NCI-H2029 treated with DMSO at 0.1 percent for 48 hours (cell line): ENCODE measurements at regions not wholly inside any gene's neighbourhood (a gene's known extent, or its start where the extent isn't known, plus 50 kb on each side); places are given as distances from the start of the nearest gene placed in this dataset.

Experiments
- DNase-seq: peaks from one replicate; lab custom pipeline; 2025; lab: John Stamatoyannopoulos, UW

DNA sequence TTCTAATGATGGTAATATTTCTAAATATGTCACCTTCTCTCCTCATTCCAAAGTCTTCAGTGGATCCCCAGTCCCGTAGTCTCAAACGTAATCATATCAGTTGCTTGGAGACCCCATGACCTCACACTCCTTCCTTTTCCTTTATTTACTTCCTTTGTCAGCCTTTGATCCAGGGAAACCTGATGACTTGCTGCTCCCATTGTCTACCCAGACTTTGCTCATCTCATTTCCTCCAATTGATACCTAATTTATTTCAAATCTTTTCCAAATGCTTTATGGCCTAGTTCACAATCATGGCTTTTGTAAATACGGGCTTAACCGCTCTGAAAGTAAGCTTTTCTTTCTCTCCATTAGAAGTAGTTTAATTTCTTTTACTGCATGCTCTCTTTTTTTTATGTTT is 402.4 kb upstream of the CYRIA start:
- DNase-seq: no peak

DNA sequence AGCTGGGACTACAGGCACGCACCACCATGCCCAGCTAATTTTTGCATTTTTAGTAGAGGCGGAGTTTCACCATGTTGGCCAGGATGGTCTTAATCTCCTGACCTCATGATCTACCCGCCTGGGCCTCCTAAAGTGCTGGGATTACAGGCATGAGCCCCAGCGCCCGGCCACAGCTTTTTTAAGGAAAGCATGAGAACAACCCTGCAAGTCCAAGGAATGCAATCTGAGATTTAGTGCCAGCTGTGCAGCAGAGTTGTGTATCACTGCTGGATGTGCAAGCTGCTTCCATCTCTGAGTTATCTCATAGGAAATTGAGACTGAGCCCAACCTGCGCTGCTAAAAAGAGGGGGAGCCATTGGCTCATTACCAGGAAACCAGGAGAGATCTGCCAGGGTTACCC is 399.9 kb upstream of the CYRIA start:
- DNase-seq: no peak

DNA sequence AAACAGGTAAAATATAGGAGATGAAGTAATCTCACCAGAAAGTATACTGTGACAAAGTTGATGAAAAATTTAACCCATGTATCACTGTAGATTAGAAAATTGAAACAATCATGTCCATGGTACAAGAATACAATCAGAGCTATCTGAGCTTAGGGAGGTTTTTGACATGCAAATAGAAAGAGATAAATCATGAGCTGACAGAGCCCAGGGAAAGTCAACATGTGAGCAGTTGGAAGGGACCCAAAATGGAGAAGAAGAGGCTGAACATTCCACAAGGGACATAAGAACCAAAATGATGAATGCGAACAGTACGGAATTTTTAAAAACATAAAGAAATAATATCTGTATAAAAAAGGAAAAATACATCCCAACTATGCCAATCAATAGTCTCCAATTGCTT is 395.4 kb upstream of the CYRIA start:
- no peak for DNase-seq

DNA sequence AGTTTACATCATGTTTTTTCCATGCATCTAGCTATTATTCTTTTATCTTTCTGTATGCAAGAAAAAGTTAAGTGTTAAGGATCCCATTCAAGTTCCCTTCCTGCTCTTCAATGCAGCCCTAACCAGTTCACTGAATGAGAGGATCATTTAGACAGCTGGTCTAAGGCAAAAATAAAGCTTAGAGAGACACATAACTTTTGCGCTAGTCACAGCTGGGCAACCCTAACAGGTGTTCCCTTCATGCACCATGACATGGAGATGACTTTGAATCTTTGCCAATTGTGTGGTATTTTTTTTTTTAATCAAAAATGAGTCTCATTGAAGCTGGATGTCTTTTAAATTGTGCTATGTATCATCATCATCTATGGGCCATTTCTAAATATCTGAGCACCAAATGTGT is 393.8 kb upstream of the CYRIA start:
- no peak for DNase-seq

DNA sequence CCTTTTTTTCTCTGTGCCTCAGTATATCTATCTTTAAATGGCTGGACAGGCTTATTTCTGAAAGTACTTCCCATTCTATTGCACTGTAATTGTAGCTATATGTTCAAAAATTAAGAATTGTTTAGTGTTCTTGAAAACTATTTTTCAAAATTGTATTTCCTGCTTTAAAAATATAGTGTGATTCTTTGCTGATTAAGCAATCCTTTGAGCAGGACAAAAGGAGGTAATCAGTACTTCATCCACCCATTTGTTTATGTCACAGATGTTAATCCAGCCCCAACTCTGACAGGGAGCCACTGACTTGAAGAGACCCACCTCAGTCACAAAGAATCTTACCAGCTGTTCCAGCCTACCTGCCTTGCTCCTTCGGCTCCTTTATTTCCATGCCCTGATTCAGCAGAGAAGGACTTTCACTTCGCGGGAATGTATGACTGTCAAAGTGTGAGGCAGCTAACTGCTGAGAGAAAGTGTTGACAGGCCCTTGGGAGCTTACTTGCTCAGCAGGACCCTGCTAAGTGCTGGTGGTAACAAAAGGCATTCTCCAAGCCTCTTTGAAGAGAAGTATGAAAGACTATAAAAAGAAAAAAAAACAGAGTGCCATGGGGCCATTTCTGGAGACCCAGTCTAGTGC is 393.3 kb upstream of the CYRIA start:
- no peak for DNase-seq

DNA sequence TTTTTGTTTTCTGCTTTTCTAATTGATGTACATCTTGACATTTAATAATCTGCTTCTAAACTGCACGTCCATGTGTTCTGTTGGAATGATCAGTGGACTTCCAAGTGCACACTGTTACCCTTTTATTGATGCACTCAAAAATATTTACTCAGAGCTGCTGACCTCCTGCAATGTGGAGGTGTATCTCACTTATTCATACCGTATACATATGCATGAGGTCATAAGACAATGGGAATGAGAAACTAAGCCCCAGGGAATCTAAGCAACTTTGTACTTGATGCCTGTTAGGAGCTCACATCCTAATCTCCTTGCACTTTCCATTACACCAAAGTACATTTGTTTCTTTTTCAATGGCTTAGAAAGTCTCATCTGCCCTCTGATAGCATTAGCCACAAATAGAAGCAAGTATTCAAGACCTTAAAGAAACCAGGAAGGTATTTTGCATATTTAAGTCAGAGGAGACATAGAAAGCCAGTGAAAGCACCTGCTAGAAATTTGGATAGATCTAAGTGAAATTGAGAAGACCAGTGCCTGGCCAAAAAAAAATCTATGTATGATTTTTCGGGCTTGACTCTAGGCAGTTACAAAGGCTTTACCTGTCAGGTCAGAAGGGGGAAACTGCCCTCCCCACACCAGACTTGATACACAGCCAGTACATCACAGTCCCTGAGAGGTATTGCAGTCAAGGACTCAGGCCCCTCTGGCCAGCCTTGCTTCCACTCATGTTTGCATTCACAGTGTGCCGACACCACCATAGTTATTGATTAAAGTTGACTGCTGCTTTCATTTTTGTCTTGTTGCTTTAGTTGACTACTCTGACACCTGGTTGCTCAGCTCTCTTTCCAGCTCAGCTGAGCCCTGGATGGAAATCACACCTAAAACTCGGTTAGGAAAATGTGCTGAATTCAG is 391.7 kb upstream of the CYRIA start:
- no peak for DNase-seq

DNA sequence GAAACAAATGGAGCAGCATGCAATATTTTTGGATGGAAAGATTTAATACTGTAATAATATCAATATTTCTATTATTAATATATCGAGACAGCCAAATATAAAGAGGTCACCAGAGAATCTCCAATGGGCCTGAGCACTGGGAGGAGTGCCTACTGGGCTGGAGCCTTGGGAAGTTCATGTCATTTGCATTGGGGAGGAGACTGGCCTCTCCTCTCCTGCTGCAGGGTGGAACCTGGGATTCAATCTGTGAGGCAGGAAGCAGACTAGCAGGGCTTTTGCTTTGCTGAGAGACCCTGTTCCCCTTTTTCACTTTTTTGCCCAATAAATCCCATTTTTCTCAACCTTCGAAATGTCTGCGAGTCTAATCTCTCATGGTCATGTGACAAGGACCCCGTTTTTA is 390.6 kb upstream of the CYRIA start:
- no peak for DNase-seq

DNA sequence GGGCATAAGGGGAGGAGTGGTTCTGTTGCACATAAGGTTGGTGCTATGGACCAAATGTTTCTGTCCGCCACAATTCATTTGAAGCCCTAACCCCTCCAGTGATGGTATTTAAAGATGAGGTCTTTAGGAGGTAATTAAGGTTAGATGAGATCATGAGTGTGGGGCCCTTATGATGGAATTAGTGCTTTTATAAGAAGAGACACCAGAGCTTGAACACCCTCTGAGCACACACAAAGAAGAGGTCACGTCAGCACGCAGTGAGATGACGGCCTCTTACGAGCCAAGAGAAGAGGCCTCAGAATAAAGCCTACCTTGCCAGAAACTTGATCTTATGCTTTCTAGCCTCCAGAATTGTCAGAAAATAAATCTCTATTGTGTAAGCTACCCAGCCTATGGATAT is 386.4 kb upstream of the CYRIA start:
- no peak for DNase-seq

DNA sequence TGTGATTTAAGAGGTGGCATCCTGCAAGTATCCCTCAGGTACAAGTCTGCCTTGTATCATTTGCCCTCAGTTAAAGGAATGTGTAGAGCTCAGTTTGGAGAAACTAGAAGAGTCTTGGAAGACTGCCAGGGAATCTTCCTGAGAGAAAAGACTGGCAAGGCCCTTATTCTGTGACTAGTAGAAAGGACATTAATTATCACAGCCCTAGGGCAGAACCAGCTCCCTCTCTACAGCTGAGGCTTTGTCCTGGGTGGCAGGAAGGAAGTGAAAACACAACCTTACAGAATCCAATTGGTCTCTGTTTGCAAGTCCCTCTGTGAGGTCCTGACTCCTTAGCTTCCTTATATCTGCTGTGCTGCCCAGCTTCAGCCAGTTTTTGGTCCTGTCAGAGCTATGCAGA is 385.9 kb upstream of the CYRIA start:
- no peak for DNase-seq

DNA sequence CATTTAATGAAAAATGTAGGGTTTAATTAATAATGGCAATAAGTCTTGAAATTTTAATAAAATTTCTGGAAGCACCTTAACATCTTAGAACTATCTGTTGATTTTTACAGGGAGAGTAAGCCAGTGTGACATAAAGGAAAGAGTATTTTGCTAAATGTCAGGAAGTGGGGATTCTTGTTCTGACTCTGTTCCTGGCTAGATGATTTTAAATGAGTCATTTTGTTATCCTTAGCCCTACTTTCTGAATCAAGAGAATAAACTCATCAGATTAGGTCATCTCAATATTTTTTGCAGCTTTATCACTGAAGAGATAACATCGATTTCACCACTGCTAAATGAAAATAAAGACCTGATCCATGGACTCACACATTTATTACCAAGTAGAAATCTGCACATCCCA is 377.5 kb upstream of the CYRIA start:
- DNase-seq: no peak

DNA sequence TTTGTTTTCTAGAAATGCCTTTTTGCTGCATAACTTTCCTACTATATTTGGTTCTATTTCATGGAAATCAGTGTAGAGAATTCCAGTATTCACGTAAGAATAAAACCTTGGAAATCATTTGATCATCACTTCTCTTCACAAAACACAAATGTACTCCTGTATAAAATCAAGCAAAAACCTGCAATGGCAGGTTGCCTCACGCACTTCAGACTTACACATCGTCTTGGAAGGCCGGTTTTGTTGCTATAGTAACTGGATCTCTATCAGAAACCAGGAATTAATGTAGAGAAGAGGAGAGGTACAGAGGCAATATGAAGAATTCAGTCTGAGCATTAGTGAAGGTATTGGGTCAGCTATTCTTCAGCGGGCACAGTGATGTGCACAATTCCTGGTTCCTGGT is 370.7 kb upstream of the CYRIA start:
- no peak for DNase-seq

DNA sequence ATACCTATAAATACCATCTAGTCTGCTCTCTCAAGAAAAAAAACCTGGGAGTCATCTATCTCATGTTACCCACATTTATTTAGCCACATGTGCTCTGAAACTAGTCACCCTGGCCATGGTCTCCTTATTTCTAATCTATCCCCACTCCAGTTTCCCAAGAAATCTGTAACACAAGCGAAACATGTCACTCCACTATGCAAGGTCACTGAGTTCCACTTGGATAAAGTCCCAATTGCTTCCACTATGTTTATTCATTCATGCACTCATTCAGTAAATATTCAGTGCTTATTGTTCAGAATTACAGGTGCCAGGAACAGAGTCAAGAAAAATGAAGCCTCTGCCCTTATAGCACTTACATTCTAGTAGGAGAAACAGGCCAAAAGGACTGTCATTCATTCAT is 369.4 kb upstream of the CYRIA start:
- no peak for DNase-seq

DNA sequence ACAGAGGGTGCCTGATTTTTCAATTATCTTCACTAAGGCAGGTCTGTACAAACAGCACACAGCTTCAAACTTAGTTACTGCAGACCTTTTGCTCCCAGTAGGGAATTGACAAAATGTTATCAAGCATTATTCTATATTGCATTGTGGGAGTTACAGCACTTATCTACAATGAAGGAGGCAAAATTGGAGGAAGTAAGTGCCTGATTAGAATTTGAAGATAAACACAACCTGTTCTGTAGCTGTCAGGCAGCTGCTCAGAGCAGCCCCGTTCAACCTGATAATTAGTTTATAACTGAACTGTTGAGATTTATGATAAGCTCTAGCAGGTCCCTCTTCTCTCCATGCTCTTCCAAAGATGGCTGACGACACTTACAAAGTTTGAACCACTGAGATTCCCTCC is 364.4 kb upstream of the CYRIA start:
- DNase-seq: no peak

DNA sequence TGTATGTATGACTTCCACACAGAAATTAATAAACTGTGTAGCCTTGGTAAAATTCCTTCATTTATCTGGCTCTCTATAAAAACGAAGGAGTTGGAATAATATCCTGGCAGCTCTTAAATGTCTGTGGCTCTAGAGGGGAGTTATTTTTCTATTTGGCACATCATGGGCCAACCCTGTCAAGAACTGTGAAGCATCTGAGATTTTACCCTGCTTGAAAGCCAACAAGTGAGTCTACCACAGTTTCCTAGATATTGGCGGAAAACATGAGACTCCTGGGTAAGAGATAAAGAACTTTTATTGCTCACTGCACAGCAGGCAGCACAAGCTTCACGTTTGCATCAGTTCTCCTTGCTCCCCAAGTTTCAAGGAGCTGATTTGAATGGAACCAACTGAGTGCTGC is 346.7 kb upstream of the CYRIA start:
- no peak for DNase-seq

DNA sequence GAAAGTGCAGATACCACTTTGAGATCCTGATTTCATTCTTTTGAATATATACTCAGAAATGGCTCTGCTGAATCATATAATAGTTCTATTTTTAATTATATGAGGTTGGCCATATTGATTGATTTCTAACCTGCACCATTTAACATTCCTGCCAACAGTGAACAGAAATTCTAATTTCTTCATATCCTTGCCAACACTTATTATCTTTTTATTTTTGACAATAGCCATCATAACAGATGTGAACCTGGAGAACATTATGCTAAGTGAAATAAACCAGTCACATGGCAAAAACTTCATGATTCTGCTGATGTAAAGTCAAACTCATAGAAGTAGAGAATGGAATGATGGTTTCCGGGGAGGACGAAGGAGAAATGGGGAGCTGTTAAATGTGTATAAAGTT is 344.5 kb upstream of the CYRIA start:
- no peak for DNase-seq

DNA sequence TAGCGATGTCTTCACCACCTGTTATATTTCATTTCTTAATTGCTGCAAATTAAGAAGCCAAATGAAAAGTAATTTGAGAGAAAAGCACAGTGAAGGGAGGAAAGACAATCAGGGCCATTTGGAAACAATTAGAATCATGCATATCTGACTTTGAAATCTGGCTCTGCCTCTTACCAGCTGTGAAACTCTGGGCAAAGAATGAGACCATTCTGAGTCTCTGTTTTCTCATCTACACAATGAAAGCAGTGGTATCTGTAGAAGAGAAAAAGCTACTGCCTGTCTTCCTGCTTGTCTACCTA is 334.5 kb upstream of the CYRIA start:
- no peak for DNase-seq

DNA sequence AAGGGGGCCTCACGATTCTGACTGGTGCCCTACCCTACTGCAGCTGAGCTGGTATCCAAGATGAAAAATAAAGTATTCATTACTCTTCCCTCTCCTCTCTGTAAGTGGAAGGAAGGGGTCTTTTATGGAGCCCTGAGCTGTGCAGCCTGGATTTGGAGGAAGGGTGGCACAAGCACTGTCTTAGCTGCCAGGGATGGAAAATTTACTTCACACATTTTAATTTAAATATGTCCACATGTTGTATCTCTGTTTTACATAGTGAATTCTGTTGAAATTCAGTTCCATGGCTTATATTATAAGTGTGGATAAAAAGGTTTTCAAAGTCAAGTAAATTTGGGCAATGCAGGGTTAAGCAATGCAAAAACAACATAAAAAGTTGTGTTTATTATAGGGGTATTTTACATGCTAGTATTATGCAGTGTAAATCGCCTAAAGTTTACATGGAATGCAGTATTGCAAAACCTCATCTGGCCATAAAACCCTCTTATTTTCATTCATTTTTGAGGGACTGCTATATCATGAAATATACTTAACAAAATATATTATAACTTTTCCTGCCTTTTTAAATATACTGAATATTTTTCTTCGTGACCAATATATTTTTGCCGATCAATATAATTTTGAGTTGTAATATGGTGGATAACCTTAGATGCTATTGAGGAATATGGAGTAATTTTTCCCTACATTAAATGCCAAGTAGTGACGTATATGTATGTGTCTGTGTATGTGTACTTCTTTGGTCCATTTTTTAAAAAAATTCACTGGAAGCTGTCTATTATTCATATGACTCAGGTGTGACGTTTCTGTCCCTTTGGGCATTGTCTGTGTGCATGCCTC is 333.9 kb upstream of the CYRIA start:
- DNase-seq: no peak

DNA sequence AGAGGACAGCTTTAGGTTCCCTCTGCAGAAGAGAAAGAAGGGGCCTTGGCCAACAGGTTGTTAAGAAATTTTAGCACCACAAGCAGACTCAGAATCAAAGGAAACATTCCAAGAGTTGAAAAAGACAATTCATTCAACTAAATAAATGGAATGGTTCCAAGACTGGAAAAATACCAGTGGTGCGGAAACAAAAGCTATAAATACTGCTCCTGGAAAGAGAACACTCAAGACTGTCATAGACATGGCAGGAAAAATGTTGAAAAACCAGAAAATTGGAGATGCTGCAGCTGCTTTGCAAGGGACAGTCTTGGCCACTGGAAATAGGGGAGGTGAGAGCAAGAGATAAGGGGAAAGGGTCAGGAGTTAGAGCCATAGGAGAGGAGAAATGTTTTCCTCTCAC is 312.7 kb upstream of the CYRIA start:
- DNase-seq: no peak

DNA sequence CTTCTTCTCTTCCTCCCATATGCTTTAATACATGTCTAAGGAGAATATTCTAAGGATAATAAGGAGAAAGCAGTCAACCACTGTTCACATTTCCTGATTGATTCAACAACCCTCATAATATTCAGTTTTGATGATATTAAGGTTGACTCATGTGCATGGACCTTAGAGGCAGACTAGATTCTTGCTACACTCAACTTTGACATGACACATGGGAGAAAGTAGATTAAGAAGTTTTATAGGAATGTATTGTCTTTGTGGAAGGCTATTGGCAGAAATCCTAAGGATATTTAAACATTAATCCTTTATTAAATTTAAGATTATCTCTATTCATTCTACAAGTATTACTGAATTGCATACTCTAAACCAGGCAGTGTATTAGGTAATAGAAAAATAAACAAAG is 309.1 kb upstream of the CYRIA start:
- no peak for DNase-seq

DNA sequence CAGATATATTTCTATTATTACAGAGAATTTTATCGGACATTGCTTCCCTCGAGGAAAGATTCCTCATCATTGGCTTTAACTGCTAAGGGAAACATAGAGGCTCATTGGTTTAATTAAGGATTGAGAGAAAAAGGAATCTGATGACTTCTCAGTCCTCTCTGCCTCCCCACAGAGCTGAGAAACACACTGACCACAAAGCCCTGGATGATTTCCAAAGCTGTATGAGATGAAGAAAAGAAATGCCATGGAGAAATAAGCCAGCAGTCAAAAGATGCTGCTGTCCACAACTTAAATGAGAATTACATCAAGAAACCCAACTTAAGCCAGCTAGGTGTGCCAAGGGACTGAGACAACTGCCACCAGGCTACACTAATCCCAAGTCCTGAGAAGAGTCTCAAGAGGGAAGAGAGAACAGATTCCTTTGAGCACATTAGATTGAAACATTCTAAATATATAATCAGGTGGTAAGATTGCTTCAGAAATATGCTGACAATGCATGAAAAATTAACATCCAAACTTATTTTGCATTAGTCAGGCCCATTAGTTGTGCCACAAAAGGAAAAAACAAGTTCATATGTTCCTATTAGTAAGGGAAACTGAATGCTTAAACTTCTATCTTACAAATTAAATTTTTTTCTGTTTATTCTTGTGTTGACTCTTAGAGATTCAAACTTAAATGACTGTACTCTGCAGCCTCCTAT is 308.1 kb upstream of the CYRIA start:
- no peak for DNase-seq

DNA sequence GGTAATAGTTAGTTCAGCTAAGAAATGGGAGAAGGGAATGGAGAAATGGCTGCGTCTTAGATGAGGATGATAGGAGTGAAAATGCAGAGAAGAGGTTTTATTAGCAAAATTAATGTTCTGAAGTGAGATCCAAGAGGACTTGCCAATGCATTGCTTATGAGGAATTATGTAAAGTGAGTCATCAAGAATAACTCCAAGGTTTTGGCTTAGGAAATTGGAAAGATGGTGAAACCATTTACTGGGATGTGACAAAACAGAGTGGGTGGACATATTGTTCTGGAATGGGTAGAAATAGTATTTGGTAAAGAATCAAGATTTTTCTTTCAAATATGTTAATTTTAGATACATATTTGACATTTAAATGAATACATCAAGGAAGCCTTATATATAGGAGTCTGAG is 306.6 kb upstream of the CYRIA start:
- no peak for DNase-seq

DNA sequence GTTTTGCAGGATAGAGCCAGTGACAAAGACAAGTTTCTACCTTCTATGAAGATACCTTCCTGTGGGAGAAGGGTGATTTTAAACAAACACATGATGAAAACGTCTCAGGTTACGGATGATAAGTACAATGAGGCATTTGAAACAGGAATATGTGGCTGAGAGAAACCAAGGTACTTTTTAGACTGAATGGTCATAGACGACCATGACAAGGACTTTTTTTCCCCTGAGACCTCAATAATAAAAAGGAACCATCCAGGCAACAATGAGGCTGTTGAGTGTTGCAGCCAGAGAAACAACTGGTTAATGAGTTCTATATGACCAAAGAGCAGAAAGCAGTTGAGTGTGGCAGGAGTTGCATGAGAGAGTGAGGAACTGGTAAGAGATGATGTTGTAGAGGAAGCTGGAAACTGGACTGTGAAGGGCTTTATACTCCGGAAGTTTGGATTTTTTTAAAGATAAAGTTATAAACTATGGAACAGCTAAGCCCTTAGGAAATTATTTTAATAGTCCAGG is 306.1 kb upstream of the CYRIA start:
- no peak for DNase-seq
